HCT116 (cell line): ENCODE measurements at regions not wholly inside any gene's neighbourhood (a gene's known extent, or its start where the extent isn't known, plus 50 kb on each side); places are given as distances from the start of the nearest gene placed in this dataset.

Experiments
- ATAC-seq: fragments of 200-7000 bp; cut with Tn5 transposase; 2 replicates; pipeline ENCODE4 v1.9.1; 2020; ENCODE audit warnings: mild to moderate bottlenecking, moderate library complexity
- BruUV-seq: library from RNA; stranded (reverse); fragments of 400-500 nt; replicated peaks from 2 replicates; lab custom pipeline; 2021; lab: Mats Ljungman, UMichigan
- CTCF ChIA-PET: fragments of 300-600 bp; sonication (Branson Sonifier 250); formaldehyde crosslinking; loops from one replicate; lab custom pipeline; 2021; ENCODE audit warnings: antibody characterized with exemption; lab: Charles Lee
- POLR2A ChIA-PET: fragments of 300-600, 350-600 bp; sonication (Branson Sonifier 250); formaldehyde crosslinking; loops from one replicate; lab custom pipeline; 2021; ENCODE audit warnings: antibody characterized with exemption; lab: Charles Lee
- RAD21 ChIA-PET, 2 experiments: fragments of 300-600 bp; sonication (Branson Sonifier 250); formaldehyde crosslinking; loops; one replicate each; lab custom pipeline; 2023; ENCODE audit warnings: low total read pairs in 2 of 2; ENCODE audit not compliant: uncharacterized antibody in 2 of 2, unreplicated experiment in 2 of 2, low non-redundant PET in 1 of 2; lab: Charles Lee
- DNase-seq: peaks from one replicate; pipeline ENCODE4 v3.0.0-alpha.2; 2010; ENCODE audit warnings: low read depth, low spot score
- H2AFZ ChIP-seq: fragments of 200-600 bp; shearing (Covaris generic), sonication (generic); 2 replicates; pipeline ENCODE4 v1.6.1; 2017; ENCODE audit warnings: low read depth, mixed run types, mixed read lengths, antibody characterized with exemption, low read length; ENCODE audit not compliant: poor library complexity, severe bottlenecking
- H3K27ac ChIP-seq: 2 replicates; pipeline ENCODE4 v1.5.1; 2012; ENCODE audit warnings: low read depth, low read length
- H3K27me3 ChIP-seq: fragments of 200-600 bp; sonication (generic); 2 replicates; pipeline ENCODE4 v1.6.1; 2016; ENCODE audit warnings: mixed run types, low read length, mixed read lengths; ENCODE audit not compliant: insufficient read depth
- H3K36me3 ChIP-seq, 2 experiments: fragments of 200-500 bp in 1 of 2; fragments of 200-600 bp in 1 of 2; sonication (Bioruptor generic) in 1 of 2; sonication (generic) in 1 of 2; 2 replicates each; pipeline versions ENCODE4 v1.5.1 to v1.6.1; 2014 to 2016; ENCODE audit warnings: low read length in 2 of 2, inconsistent platforms in 1 of 2, mixed read lengths in 1 of 2, mixed run types in 1 of 2; ENCODE audit not compliant: insufficient read depth in 2 of 2, control insufficient read depth in 1 of 2
- H3K4me1 ChIP-seq, 2 experiments: fragments of 200-600 bp in 1 of 2; sonication (generic) in 1 of 2; 2 replicates each; pipeline versions ENCODE4 v1.5.1 to v1.6.1; 2012 to 2017; ENCODE audit warnings: low read length in 2 of 2, inconsistent platforms in 1 of 2, mild to moderate bottlenecking in 1 of 2, mixed read lengths in 1 of 2, mixed run types in 1 of 2, moderate library complexity in 1 of 2; ENCODE audit not compliant: insufficient read depth in 2 of 2, control insufficient read depth in 1 of 2
- H3K4me2 ChIP-seq: fragments of 200-600 bp; sonication (generic); 2 replicates; pipeline ENCODE4 v1.6.1; 2017; ENCODE audit warnings: mixed run types, low read length, mixed read lengths
- H3K4me3 ChIP-seq, 2 experiments: fragments of 200-600 bp in 1 of 2; sonication (generic) in 1 of 2; replicated peaks in 1 of 2; 2 replicates each; pipeline ENCODE4 v1.5.1; 2011 to 2016; ENCODE audit warnings: low read length in 2 of 2, control low read depth in 1 of 2, low read depth in 1 of 2, mild to moderate bottlenecking in 1 of 2, mixed read lengths in 1 of 2, mixed run types in 1 of 2
- H3K79me2 ChIP-seq: fragments of 200-600 bp; sonication (generic); 2 replicates; pipeline ENCODE4 v1.6.1; 2017; ENCODE audit warnings: mild to moderate bottlenecking, mixed run types, low read length, moderate library complexity, mixed read lengths; ENCODE audit not compliant: insufficient read depth
- H3K9ac ChIP-seq: fragments of 200-600 bp; sonication (generic); 2 replicates; pipeline ENCODE4 v1.6.1; 2016; ENCODE audit warnings: low read length, mixed read lengths
- H3K9me2 ChIP-seq: fragments of 200-600 bp; sonication (generic), shearing (Covaris generic); 2 replicates; pipeline ENCODE4 v1.6.1; 2017; ENCODE audit warnings: mixed run types, mild to moderate bottlenecking, moderate library complexity; ENCODE audit not compliant: insufficient read depth
- H3K9me3 ChIP-seq, 2 experiments: fragments of 200-500 bp in 1 of 2; fragments of 200-600 bp in 1 of 2; sonication (Bioruptor generic) in 1 of 2; sonication (generic) in 1 of 2; 2 replicates each; pipeline ENCODE4 v1.6.1; 2014 to 2017; ENCODE audit warnings: low read length in 2 of 2, mixed read lengths in 2 of 2, inconsistent platforms in 1 of 2, low read depth in 1 of 2, mild to moderate bottlenecking in 1 of 2, mixed run types in 1 of 2, moderate library complexity in 1 of 2; ENCODE audit not compliant: control insufficient read depth in 1 of 2, insufficient read depth in 1 of 2
- H4K20me1 ChIP-seq: fragments of 200-600 bp; sonication (generic), shearing (Covaris generic); 2 replicates; pipeline ENCODE4 v1.6.1; 2017; ENCODE audit warnings: mixed run types, mild to moderate bottlenecking, moderate library complexity; ENCODE audit not compliant: insufficient read depth
- ATF3 ChIP-seq: IDR thresholded peaks from 2 replicates; pipeline ENCODE4 v1.6.1; 2012
- CBX3 ChIP-seq: IDR thresholded peaks from 2 replicates; pipeline ENCODE4 v1.6.1; 2012; ENCODE audit warnings: low read depth
- EGR1 ChIP-seq: IDR thresholded peaks from 2 replicates; pipeline ENCODE4 v1.6.1; 2012; ENCODE audit warnings: low read depth
- EZH2 ChIP-seq: fragments of 200-600 bp; sonication (generic); IDR thresholded peaks from 2 replicates; pipeline ENCODE4 v1.6.1; 2017; ENCODE audit warnings: antibody characterized with exemption, mixed run types
- FOSL1 ChIP-seq: IDR thresholded peaks from 2 replicates; pipeline ENCODE4 v1.6.1; 2012; ENCODE audit warnings: low read depth
- JUND ChIP-seq: IDR thresholded peaks from 2 replicates; pipeline ENCODE4 v1.6.1; 2012
- REST ChIP-seq: IDR thresholded peaks from 2 replicates; pipeline ENCODE4 v1.6.1; 2012; ENCODE audit warnings: low read depth
- SIN3A ChIP-seq: IDR thresholded peaks from 2 replicates; pipeline ENCODE4 v1.6.1; 2012; ENCODE audit warnings: low read depth
- SP1 ChIP-seq: IDR thresholded peaks from 2 replicates; pipeline ENCODE4 v1.6.1; 2012; ENCODE audit warnings: low read depth
- SRF ChIP-seq: IDR thresholded peaks from 2 replicates; pipeline ENCODE4 v1.6.1; 2012; ENCODE audit warnings: low read depth
- TCF7L2 ChIP-seq: IDR thresholded peaks from 2 replicates; pipeline ENCODE4 v1.7.0; 2011; ENCODE audit warnings: borderline replicate concordance, inconsistent platforms; ENCODE audit not compliant: insufficient read depth, insufficient read length; ENCODE audit errors: extremely low read depth
- ZNF274 ChIP-seq: fragments of 200-500 bp; sonication (Bioruptor generic); IDR thresholded peaks from 2 replicates; pipeline ENCODE4 v1.6.1; 2014; ENCODE audit warnings: mild to moderate bottlenecking, low read depth, low read length, inconsistent platforms
- intact Hi-C: fragments of 100-400 bp; cut with micrococcal nuclease; formaldehyde crosslinking; loops from 2 replicates; pipeline ENCODE4 v1.10.0; 2022
- TF ChIP-seq, protein P1 (sequence below): IDR thresholded peaks from 2 replicates; pipeline ENCODE4 v1.6.1; 2011; ENCODE audit warnings: mild to moderate bottlenecking, low read length, moderate library complexity; ENCODE audit not compliant: insufficient replicate concordance; ENCODE audit errors: extremely low read depth

GRCh38 chr4:29423836-29424721, 1296.1 kb upstream of the PCDH7 start:
- Histone ChIP-seq H3K4me2 (peak overlapping the region; percentile 60), H3K4me1 (peaks cover 0 to 10% of the 10 kb centered on the region in 2 experiments; a peak in 2 of 4 replicates), H3K9me2 (no peaks in the 10 kb centered on the region), H4K20me1 (no peaks in the 10 kb centered on the region), H3K79me2 (no peaks in the 10 kb centered on the region)
- intact Hi-C loops = no loop called here
- TF ChIP-seq SP1 (0 out of 2 replicates have a peak, but pooled peaks have one; percentile 19), CBX3 (peak; percentile 42; the same call in 1 of the 2 replicates), SIN3A (0 out of 2 replicates have a peak, but pooled peaks have one; percentile 28), EZH2 (no peak), FOSL1 (peak; percentile 61; the same call in 1 of the 2 replicates), JUND (peak; percentile 39; the same call in 1 of the 2 replicates), EGR1 (no peak)
- TF ChIP-seq, all 23 proteins: peak for 5
- ChIA-PET POLR2A (interaction anchor here (1.0 kb wide), 1 partner anchor 14 kb away, joined by 3 read pairs; no protein-coding TSS in a partner anchor), RAD21 (no interaction called here), CTCF (no interaction called here)
- BruUV-seq = no TSS peak
- DNase-seq (peak; percentile 29), ATAC-seq (peak; percentile 94)
- Histone ChIP-seq H3K27me3 (no peaks in the 10 kb centered on the region), H3K9ac (no peak overlapping the region), H3K4me3 (peak overlapping the region in 1 of 2 experiments; percentile 22; a peak in 1 of 4 replicates), H3K36me3 (no peaks in the 10 kb centered on the region), H3K9me3 (no peaks in the 10 kb centered on the region), H2AFZ (peak overlapping the region; percentile 94), H3K27ac (no peak overlapping the region)

DNA sequence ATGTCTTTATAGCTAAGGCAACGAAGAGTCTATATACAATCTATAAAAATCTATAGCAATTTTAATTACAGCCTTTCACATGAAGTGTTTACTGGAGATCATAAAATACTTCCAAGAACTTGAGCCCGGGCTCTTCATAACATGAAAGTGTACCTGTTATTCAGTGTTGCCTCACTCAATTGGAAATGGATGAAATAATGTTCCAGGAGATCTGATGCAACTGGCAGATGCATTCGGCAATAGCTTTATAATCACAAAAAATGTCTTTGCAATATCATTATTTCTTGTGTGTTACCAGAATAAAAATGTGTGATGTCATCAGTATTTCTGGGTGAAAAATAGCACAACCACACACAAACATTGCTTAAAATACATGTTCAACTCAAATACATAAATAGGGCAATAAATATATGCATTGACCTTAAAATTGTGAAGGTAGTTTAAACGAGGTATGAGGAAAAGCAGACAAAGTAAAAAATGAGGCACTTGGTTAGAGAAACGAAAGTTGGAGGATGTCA, 1266.8 kb upstream of the PCDH7 start:
- Histone ChIP-seq H2AFZ (no peak overlapping the region), H4K20me1 (no peaks in the 10 kb centered on the region), H3K4me2 (no peak overlapping the region), H3K27ac (no peak overlapping the region), H3K9me3 (no peaks in the 10 kb centered on the region), H3K4me1 (no peaks in the 10 kb centered on the region), H3K79me2 (no peaks in the 10 kb centered on the region), H3K4me3 (no peak overlapping the region), H3K27me3 (no peaks in the 10 kb centered on the region), H3K9ac (no peak overlapping the region), H3K9me2 (no peaks in the 10 kb centered on the region), H3K36me3 (no peaks in the 10 kb centered on the region)
- ChIA-PET RAD21 (no interaction called here), CTCF (no interaction called here), POLR2A (no interaction called here)
- intact Hi-C loops = no loop called here
- DNase-seq (no peak), ATAC-seq (no peak)
- no TSS peak for BruUV-seq
- TF ChIP-seq ATF3 (no peak), SP1 (no peak), JUND (no peak), ZNF274 (no peak), TCF7L2 (no peak), REST (no peak), SRF (no peak)
- TF ChIP-seq, protein P1, sequence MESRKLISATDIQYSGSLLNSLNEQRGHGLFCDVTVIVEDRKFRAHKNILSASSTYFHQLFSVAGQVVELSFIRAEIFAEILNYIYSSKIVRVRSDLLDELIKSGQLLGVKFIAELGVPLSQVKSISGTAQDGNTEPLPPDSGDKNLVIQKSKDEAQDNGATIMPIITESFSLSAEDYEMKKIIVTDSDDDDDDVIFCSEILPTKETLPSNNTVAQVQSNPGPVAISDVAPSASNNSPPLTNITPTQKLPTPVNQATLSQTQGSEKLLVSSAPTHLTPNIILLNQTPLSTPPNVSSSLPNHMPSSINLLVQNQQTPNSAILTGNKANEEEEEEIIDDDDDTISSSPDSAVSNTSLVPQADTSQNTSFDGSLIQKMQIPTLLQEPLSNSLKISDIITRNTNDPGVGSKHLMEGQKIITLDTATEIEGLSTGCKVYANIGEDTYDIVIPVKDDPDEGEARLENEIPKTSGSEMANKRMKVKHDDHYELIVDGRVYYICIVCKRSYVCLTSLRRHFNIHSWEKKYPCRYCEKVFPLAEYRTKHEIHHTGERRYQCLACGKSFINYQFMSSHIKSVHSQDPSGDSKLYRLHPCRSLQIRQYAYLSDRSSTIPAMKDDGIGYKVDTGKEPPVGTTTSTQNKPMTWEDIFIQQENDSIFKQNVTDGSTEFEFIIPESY = no peak
